HG03139 (cell line): ENCODE measurements at regions not wholly inside any gene's neighbourhood (a gene's known extent, or its start where the extent isn't known, plus 50 kb on each side); places are given as distances from the start of the nearest gene placed in this dataset.

Experiments used
- ATAC-seq: cut with Tn5 transposase; IDR thresholded peaks from one replicate; pipeline ENCODE4 v1.9.1; 2021; ENCODE audit not compliant: unreplicated experiment

DNA sequence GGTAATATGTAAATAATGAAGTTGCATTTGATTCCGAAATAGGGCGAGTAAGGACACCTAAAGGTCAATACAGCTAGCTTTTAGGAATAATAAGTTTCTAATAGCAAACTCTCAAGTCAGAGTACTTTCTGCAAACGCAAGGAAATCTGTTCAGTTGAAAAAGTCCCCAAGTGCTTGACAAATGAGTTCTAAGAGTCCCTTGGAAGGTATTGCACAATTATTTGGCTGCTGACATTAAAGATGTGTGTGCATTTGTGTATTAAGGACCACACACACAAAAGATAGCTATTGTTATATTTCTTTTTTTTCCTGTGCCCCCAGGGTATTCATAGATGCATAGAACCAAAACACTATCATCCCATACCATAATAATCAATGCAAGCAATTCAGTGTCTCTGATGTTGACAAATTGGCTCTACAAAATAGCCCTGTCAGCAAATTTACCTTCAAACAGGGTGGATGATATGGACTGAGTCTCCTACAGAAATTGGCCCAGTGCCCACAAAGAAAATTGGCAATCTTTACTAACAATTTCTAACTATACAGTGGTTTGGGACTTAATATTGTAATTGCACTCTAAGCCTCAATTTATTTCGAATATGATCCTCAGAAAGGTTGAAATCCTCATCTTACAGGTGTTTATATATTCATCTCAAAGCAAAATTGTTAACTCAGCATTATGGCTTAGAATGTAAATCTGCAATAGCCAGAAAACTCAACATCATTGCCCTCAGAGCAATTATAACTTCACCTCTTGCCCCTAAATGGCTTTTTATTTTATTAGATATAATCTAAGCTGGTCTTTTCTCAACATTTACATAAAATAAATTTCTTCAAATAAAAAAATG is 827.2 kb downstream of the MAT2B start:
- ATAC-seq, result no peak

DNA sequence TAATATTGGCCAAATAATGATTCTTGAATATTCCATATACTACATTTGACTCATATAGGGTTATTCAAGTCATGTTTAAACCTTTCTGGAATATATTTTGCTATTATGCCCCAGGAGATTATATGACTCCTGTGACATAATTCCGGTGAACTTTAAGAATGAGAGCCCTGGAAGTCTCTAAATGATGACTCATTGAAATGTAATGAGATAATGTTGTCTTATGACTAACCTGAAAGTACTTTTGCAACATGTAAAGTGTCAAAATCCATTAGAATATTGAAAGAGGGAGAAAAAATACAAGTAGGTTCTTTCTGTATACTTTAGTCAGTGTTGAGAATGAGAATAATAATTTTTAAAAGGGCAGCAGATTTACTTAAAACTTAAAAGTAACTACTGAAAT is 830.4 kb downstream of the MAT2B start:
- no peak for ATAC-seq

DNA sequence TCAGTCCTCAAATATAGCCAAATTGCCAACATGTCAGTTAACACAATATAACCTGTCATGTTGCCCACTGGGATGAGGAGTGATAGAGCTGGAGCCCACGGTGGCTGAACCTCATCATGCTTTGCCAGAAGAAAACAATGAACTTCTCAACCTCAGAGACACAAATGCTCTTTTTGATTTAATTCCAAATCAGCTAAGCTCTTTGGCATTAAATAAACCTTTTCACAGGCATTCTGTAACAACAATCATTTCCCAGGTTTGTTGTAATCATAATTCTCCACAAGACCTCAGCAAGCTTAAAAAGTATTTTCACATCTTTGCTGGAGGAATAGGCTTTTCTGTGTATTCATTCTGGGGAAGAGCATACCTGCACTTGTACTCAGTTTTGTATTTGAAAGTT is 830.9 kb downstream of the MAT2B start:
- ATAC-seq, result no peak

DNA sequence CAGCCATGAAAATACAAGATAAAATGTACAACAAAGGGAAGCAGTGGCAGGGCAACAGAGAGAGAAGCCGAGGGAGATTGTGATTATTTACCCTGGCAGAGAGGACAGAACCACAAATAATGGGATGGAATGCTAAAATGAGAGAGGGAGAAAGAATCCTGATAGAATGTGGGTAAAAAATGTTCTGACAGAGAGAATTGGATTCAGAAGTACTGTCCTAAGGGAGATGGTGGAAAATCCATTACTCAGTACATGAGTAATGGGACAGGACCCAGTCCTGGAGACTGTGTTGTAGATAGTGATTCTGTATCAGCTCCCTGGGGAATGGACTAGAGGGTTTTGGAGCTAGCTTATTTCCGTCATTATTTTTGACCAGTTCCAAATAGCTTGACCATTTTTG is 831.5 kb downstream of the MAT2B start:
- no peak for ATAC-seq

DNA sequence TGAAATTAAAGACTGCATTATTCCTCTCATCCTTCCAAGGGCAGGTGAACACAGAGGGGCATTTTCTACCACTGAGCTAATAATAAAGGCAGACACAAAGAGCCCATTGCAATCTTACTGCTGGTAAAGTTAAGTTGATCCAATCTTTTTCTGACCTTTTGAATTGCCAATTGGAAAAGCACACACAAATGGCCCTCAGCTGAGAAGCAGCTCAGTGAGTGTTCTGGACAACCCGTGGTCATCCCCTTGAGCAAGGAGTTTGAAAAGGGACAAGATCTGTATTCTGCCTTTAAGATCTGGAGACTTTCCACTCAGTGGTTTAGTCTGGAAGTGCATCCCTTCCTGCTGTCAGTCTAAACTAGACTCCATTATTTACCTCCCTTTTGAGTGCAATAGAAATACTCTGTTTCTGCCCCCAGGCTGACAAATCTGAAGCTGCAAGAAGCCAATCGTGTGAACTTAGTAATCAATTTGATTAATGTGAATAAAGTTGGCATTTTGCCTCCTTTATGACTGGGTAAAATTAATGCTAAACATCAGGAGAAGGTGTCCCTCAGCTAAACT is 835.7 kb downstream of the MAT2B start:
- no peak for ATAC-seq

- no peak for ATAC-seq
Observed at GRCh38 chr5:164345173-164345849, 839.9 kb downstream of the MAT2B start.

DNA sequence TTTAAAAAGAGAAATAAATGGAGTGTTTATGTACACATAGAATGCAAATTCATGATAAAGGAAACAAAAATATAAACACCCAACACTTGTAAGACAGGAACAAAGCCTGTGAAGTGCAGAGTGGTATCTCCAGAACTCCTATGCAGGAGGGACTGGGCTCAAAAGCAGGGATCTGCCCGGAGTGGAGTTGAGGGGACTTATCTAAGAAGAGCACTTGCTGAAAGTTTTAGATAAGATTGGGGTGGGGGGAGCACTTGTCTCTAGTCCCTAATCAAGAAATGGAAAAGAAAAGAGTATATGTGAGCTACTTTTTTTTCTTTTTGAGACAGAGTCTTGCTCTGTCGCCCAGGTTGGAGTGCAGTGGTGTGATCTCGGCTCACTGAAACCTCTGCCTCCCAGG is 840.4 kb downstream of the MAT2B start:
- ATAC-seq, result no peak

DNA sequence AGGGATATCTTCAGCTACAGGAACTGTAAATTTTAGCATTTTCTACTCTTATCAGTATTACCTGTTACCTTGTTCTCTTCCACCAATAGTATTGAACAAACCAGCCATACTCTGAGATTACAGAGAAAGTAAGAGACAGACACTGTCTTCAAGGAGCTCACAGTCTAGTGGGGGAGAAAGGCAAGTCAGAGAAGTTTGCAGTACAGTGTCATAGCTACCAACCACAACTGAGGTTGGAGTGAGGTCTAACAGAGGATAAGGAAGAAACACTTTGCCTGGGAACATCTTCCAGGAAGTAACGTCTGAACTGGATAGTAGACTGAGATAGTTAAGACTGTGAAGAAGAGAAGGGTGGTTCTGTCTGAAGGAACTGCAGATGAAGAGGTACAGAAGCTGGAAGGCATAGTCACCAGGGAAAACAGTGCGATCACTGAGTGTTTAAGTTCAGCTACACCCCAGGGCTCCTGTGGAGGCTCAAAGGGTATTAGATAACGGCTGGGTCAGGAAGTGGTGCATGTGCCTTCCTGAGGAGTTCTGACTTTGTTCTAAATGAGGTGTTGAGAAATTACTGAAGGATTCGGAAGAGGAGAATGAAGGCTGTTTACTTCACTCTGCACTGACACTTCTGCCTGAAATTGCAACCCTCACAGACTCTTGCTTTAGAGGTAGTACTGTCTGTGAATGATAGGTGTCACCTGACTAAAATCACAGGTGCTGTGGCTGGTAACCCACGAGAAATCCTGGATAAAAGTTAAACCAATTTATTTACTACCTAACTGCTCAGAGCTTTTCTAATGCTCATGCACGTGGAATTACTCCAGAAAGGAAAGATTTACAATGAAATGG is 841.6 kb downstream of the MAT2B start:
- ATAC-seq, result no peak

GRCh38 chr5:164350236-164350635 is 844.8 kb downstream of the MAT2B start:
- ATAC-seq, result no peak

GRCh38 chr5:164351245-164351834 is 845.9 kb downstream of the MAT2B start:
- ATAC-seq, result no peak

DNA sequence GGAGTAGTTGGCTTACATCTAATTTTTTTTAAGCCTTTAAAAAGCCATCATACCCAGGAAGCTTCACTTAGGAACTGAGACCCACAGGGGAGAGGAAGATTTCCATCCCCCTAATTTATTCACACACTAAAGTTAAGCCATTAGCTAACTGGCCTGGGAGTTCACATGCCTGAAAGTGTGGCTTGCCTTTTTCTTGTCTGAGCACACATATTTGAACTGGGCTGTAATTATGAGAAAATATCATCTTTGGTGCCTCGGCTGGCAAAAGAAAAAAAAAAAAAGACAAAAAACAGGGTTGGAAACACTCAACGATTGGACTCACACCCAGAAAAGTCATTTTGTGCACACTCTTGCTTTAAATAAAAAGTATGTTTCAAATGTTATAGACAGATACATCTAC is 847.3 kb downstream of the MAT2B start:
- ATAC-seq, result no peak

DNA sequence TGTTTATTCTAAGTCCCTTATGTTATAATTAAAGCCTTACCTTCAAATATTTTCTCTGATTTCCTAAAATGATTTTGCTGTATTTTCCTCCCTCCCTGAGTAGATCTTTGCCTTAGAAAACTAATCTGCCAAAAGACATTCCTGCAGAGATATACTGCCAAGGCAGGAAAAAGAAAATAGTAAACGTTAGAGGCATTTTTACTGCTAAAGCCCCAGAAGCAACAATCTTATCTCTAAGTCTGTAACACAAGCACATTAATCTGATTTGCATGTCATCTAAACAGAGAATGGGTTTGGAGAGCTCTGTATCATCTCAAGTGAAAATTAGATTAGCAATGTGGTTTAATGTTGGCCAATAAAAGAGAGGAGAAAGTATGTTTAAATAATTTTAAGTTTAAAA is 847.7 kb downstream of the MAT2B start:
- no peak for ATAC-seq

DNA sequence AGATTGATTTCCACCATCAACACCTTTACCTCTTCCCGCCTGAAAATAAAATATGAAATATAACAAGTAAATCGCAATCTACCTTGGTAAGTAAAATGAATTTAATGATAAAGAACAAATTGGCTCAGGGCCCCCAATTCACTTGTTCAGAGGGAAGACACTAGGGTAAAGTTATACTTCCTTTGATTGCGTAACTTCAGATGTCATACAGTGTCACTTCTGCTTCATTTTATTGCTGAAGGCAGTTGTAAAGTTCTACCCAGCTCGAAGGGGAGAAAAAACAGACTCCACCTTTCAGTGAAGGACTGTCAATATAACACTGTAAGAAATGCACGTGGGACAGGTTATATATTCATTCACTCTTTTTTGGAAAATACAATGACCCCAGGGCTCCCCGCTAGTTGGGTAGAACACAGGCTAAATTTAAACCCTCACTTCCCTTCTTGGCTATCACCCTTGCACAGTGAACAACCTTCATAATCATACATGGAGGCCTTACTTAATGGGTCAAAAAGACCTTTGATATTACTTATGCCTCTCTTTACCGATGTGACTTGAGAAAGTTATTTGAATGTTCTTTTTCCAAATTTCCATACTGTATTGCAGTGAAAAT is 848.8 kb downstream of the MAT2B start:
- ATAC-seq, result no peak

DNA sequence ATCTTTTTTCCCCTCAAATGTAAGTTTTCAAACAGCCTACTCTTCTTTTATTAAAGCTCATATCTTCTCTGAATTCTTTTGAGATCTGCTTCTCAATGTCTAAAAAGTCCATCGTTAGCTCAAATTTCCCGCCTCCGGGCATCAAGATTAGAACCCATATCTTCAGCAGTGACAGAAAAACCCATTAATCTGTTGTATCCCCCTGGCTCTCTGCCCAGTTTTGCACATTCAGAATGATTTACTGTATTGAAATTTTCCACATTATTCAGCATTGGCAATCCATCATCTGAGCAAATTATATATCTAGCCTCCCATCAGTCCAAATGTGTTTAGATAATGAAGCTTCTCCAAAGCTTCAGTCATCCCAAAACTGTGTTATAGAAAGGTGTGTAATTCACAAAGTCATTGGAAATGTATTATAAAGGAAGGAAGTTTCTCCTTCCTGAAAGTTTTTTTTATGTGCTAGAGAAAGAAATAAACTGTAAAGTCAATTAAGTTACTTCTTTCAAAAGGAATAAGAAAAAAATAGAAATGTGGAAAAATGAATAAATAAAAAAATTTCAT is 849.9 kb downstream of the MAT2B start:
- ATAC-seq, result no peak

DNA sequence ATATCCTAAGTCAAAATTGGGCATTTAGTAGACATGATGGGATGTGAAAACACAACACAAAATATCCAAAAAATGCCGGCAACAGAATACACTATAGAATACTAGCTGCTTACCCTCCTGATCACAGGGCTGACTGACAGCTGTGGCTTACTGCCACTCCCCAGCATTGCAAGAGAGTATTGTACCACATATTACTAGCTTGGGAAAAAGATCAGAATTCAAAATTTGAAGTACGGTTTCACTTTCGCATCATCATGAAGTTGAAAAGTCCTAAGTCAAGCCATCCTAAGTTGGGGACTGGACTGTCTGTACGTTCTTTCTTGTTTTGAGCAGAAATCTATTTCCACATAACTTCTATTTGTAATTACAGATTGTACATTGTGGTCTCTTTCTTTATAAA is 851.4 kb downstream of the MAT2B start:
- ATAC-seq, result no peak

GRCh38 chr5:164357395-164358033 is 852.1 kb downstream of the MAT2B start:
- ATAC-seq, result no peak

DNA sequence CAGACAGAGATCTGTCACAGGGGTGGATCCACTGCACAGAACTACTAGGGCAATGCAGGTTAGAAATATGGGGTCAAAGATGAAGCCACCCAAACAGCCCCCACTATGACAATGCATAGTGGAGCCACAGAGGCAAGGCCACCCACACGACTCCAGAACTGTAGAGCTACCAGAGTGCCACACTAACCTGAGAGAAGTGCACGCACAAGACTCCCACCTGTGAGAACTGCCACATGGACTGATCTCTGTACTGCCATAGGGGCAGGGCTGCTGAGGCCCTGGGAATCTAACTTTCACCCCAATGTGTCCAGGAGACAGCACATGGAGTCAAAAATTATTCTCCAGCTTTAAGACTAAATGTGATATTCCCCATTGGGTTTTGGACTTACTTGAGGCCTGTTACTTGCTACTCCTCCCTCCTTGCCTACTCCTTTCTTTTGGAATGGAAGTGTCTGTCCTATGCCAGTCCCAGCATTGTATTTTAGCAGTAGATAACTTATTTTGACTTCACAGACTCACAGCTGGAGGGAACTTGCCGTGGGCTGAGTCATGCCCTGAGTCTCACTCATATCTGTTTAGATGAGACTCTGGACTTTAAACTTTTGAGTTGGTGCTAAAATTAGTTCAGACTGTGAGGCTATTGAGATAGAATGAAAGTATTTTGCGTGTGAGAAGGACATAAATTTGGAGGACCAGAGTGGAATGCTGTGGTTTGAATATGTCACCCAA is 853.3 kb downstream of the MAT2B start:
- ATAC-seq, result no peak

DNA sequence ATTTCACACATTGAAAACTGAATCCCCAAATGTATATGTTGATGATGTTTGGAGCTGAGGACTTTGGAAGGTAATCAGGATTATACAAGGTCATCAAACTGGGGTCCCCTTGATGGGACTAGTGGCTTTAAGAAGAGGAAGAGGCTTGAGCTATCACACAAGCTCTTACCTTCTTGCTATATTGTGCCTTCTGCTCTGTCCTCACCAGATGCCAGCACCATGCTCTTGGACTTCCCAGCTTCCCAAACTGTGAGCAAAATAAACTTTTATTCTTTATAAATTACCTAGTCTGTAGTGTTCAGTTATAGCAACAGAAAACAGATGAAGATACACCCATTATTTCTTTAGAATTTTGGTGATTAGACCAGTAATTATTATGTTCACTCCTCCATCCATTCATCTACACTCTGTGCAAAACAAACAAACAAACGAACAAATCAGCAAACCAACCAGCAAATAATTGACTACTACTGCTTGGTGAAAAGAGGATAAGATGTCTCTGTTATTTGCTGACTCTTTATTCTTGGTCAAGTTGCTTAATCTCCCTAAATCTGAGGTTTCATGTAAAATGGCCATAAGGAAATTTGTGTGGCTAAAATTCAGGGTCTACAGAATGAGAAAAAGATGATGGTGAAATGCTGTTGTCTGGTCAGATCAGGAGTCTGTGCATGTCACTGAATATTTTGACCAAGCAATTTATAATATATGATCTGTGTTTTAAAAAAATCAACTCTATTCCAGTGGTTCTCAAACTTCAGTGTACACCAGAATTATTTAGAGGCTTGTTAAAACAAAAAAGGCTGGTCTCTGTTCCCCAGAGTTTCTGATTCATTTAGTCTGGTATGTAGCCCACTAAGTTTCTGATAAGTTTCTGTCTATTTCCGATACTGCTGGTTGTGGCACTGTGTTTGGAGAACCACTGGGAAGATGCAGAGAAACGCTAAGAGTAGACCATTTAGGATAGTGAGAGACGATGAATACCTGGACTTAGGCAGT is 854.1 kb downstream of the MAT2B start:
- ATAC-seq, result no peak
